ENCODE measurements at regions not wholly inside any gene's neighbourhood (a gene's known extent, or its start where the extent isn't known, plus 50 kb on each side); places are given as distances from the start of the nearest gene placed in this dataset.
A peak's percentile ranks its signal among the peaks of the same experiment; 100 is the strongest.

- Histone ChIP-seq H3K36me3 (ENCODE audit: insufficient read depth, low read length, poor library complexity, severe bottlenecking) (no peaks in the 10 kb centered on the region), H3K9me3 (ENCODE audit: low read depth, low read length, poor library complexity, severe bottlenecking) (no peaks in the 10 kb centered on the region), H3K27me3 (replicated peaks; ENCODE audit: insufficient read depth, low read depth, low read length, poor library complexity) (no peaks in the 10 kb centered on the region), H3K4me1 (ENCODE audit: insufficient read depth, low read length, poor library complexity, severe bottlenecking) (no peaks in the 10 kb centered on the region), H3K4me3 (ENCODE audit: low read depth, low read length, poor library complexity, severe bottlenecking) (no peak overlapping the region), H3K27ac (ENCODE audit: low read depth, low read length, poor library complexity, severe bottlenecking) (no peak overlapping the region)
- BruUV-seq (replicated peaks) = no TSS peak
- ChIA-PET POLR2A (ENCODE audit: low non-redundant PET) (no interaction called here), CTCF (no interaction called here)
- intact Hi-C loops (cut with micrococcal nuclease; ENCODE audit: unreplicated experiment) = no loop called here
- no peak for DNase-seq (ENCODE audit: low spot score)
- TF ChIP-seq CTCF (conservative IDR thresholded peaks at IDR 0.05; ENCODE audit: low read depth, low read length) = 0 out of 2 replicates have a peak, but pooled peaks have one; percentile 27
- no peak for TF ChIP-seq EZH2 (IDR thresholded peaks at IDR 0.05; ENCODE audit: borderline replicate concordance, low read depth, low read length, poor library complexity, severe bottlenecking)
Observed at GRCh38 chr2:83817511-83817910, 641.6 kb downstream of the SUCLG1 start.

GRCh38 chr2:83808878-83809277 is 650.2 kb downstream of the SUCLG1 start:
- no peak overlapping the region for H3K4me3 ChIP-seq (ENCODE audit: low read depth, low read length, poor library complexity, severe bottlenecking)
- ChIA-PET POLR2A (ENCODE audit: low non-redundant PET) (no interaction called here), CTCF (no interaction called here)
- H3K27ac ChIP-seq (ENCODE audit: low read depth, low read length, poor library complexity, severe bottlenecking) = no peak overlapping the region
- TF ChIP-seq CTCF (conservative IDR thresholded peaks at IDR 0.05; ENCODE audit: low read depth, low read length) = no peak
- TF ChIP-seq EZH2 (IDR thresholded peaks at IDR 0.05; ENCODE audit: borderline replicate concordance, low read depth, low read length, poor library complexity, severe bottlenecking) = no peak
- no peaks in the 10 kb centered on the region for H3K4me1 ChIP-seq (ENCODE audit: insufficient read depth, low read length, poor library complexity, severe bottlenecking)
- DNase-seq (ENCODE audit: low spot score) = no peak
- peaks cover 1% of the 10 kb centered on the region for H3K9me3 ChIP-seq (ENCODE audit: low read depth, low read length, poor library complexity, severe bottlenecking)
- H3K36me3 ChIP-seq (ENCODE audit: insufficient read depth, low read length, poor library complexity, severe bottlenecking) = no peaks in the 10 kb centered on the region
- intact Hi-C loops (cut with micrococcal nuclease; ENCODE audit: unreplicated experiment) = no loop called here
- no TSS peak for BruUV-seq (replicated peaks)
- no peaks in the 10 kb centered on the region for H3K27me3 ChIP-seq (replicated peaks; ENCODE audit: insufficient read depth, low read depth, low read length, poor library complexity)

GRCh38 chr2:83802604-83803003 is 656.5 kb downstream of the SUCLG1 start:
- no TSS peak for BruUV-seq (replicated peaks)
- Histone ChIP-seq H3K27me3 (replicated peaks; ENCODE audit: insufficient read depth, low read depth, low read length, poor library complexity) (no peaks in the 10 kb centered on the region), H3K9me3 (ENCODE audit: low read depth, low read length, poor library complexity, severe bottlenecking) (peaks cover 10% of the 10 kb centered on the region), H3K36me3 (ENCODE audit: insufficient read depth, low read length, poor library complexity, severe bottlenecking) (no peaks in the 10 kb centered on the region), H3K4me3 (ENCODE audit: low read depth, low read length, poor library complexity, severe bottlenecking) (no peak overlapping the region), H3K27ac (ENCODE audit: low read depth, low read length, poor library complexity, severe bottlenecking) (no peak overlapping the region), H3K4me1 (ENCODE audit: insufficient read depth, low read length, poor library complexity, severe bottlenecking) (no peaks in the 10 kb centered on the region)
- ChIA-PET POLR2A (ENCODE audit: low non-redundant PET) (no interaction called here), CTCF (no interaction called here)
- intact Hi-C loops (cut with micrococcal nuclease; ENCODE audit: unreplicated experiment) = no loop called here
- no peak for DNase-seq (ENCODE audit: low spot score)
- no peak for TF ChIP-seq CTCF (conservative IDR thresholded peaks at IDR 0.05; ENCODE audit: low read depth, low read length)
- TF ChIP-seq EZH2 (IDR thresholded peaks at IDR 0.05; ENCODE audit: borderline replicate concordance, low read depth, low read length, poor library complexity, severe bottlenecking) = no peak

Data from A673 (cell line).